GM12891 (cell line): ENCODE measurements at regions not wholly inside any gene's neighbourhood (a gene's known extent, or its start where the extent isn't known, plus 50 kb on each side); places are given as distances from the start of the nearest gene placed in this dataset.
"Not testable (repeated sequence)": the region's sequence is repeated elsewhere in the genome, so short reads cannot be mapped to it uniquely, and the experiment has no call there.

Source experiments
- DNase-seq: peaks from one replicate; pipeline ENCODE4 v3.0.0; 2011; ENCODE audit warnings: low spot score; ENCODE audit not compliant: insufficient read length
- FAIRE-seq: peaks from 2 replicates; lab custom pipeline; 2011; peaks lifted over from hg19 to GRCh38; lab: Jason Lieb, UNC
- PAX5 ChIP-seq: IDR thresholded peaks from 2 replicates; pipeline ENCODE4 v1.6.1; 2011; ENCODE audit warnings: low read length, moderate library complexity, mild to moderate bottlenecking; ENCODE audit not compliant: insufficient read depth, severe bottlenecking
- POLR2A ChIP-seq: IDR thresholded peaks from 2 replicates; pipeline ENCODE4 v1.6.1; 2011; ENCODE audit warnings: low read depth, low read length, control low read depth
- POLR2AphosphoS5 ChIP-seq: IDR thresholded peaks from 2 replicates; pipeline ENCODE4 v1.6.1; 2011; ENCODE audit warnings: low read depth, low read length, control low read depth
- POU2F2 ChIP-seq: IDR thresholded peaks from 2 replicates; pipeline ENCODE4 v1.6.1; 2011; ENCODE audit warnings: low read depth, mild to moderate bottlenecking, control low read depth, low read length, moderate library complexity
- SPI1 ChIP-seq: IDR thresholded peaks from 2 replicates; pipeline ENCODE4 v1.6.1; 2011; ENCODE audit warnings: low read depth, low read length, control low read depth
- TAF1 ChIP-seq: IDR thresholded peaks from 2 replicates; pipeline ENCODE4 v1.6.1; 2011; ENCODE audit warnings: low read depth, low read length, control low read depth

GRCh38 chr7:97419898-97420297 is 302.4 kb downstream of the SDHAF3 start:
- no peak for DNase-seq
- TF ChIP-seq POU2F2 (no peak), POLR2AphosphoS5 (no peak), POLR2A (no peak), TAF1 (no peak), PAX5 (no peak), SPI1 (no peak)
- no peak for FAIRE-seq

- no peak for DNase-seq
- FAIRE-seq: no peak
- TF ChIP-seq SPI1: no peak
- TF ChIP-seq POU2F2: no peak
- no peak for TF ChIP-seq TAF1
These were observed 303.9 kb downstream of the SDHAF3 start for GRCh38 chr7:97421307-97421930.

GRCh38 chr7:97422046-97422445 is 304.5 kb downstream of the SDHAF3 start:
- no peak for FAIRE-seq
- TF ChIP-seq POLR2AphosphoS5 (no peak), SPI1 (no peak), POU2F2 (no peak), PAX5 (no peak), POLR2A (no peak), TAF1 (no peak)
- DNase-seq: no peak

- TF ChIP-seq TAF1: no peak
- no peak for TF ChIP-seq POLR2A
- no peak for TF ChIP-seq POU2F2
- TF ChIP-seq SPI1: no peak
- TF ChIP-seq PAX5: no peak
- no peak for TF ChIP-seq POLR2AphosphoS5
- DNase-seq (no peak), FAIRE-seq (no peak)
These were observed 301.9 kb upstream of the TAC1 start for GRCh38 chr7:97430006-97430405.

GRCh38 chr7:97439637-97440214 is 292.2 kb upstream of the TAC1 start:
- TF ChIP-seq POLR2AphosphoS5 (no peak), SPI1 (no peak), POLR2A (no peak), PAX5 (no peak), POU2F2 (no peak), TAF1 (no peak)
- FAIRE-seq (no peak), DNase-seq (no peak)

GRCh38 chr7:97446361-97446760 is 285.5 kb upstream of the TAC1 start:
- TF ChIP-seq SPI1 (no peak), POLR2AphosphoS5 (no peak), TAF1 (no peak), POU2F2 (no peak), PAX5 (no peak), POLR2A (no peak)
- no peak for DNase-seq
- no peak for FAIRE-seq

GRCh38 chr7:97449448-97449847 is 282.4 kb upstream of the TAC1 start:
- not testable (repeated sequence) for FAIRE-seq

GRCh38 chr7:97450516-97450915 is 281.4 kb upstream of the TAC1 start:
- no peak for FAIRE-seq
- no peak for TF ChIP-seq POLR2A
- TF ChIP-seq POU2F2: no peak
- TF ChIP-seq SPI1: no peak
- no peak for TF ChIP-seq PAX5
- TF ChIP-seq TAF1: no peak
- no peak for TF ChIP-seq POLR2AphosphoS5
- no peak for DNase-seq

More at GRCh38 chr7:97449448-97449847, 282.4 kb upstream of the TAC1 start:
- not testable (repeated sequence) for DNase-seq

- no peak for FAIRE-seq
- DNase-seq: no peak
- TF ChIP-seq TAF1 (no peak), PAX5 (no peak), POLR2AphosphoS5 (no peak), POLR2A (no peak), SPI1 (no peak), POU2F2 (no peak)
These were observed 277.2 kb upstream of the TAC1 start for GRCh38 chr7:97454636-97455035.

- FAIRE-seq (no peak), DNase-seq (no peak)
- TF ChIP-seq PAX5 (no peak), POU2F2 (no peak), TAF1 (no peak), POLR2A (no peak)
These were observed 274.8 kb upstream of the TAC1 start for GRCh38 chr7:97457054-97457453.
